ENCODE measurements at regions not wholly inside any gene's neighbourhood (a gene's known extent, or its start where the extent isn't known, plus 50 kb on each side); places are given as distances from the start of the nearest gene placed in this dataset.

DNA sequence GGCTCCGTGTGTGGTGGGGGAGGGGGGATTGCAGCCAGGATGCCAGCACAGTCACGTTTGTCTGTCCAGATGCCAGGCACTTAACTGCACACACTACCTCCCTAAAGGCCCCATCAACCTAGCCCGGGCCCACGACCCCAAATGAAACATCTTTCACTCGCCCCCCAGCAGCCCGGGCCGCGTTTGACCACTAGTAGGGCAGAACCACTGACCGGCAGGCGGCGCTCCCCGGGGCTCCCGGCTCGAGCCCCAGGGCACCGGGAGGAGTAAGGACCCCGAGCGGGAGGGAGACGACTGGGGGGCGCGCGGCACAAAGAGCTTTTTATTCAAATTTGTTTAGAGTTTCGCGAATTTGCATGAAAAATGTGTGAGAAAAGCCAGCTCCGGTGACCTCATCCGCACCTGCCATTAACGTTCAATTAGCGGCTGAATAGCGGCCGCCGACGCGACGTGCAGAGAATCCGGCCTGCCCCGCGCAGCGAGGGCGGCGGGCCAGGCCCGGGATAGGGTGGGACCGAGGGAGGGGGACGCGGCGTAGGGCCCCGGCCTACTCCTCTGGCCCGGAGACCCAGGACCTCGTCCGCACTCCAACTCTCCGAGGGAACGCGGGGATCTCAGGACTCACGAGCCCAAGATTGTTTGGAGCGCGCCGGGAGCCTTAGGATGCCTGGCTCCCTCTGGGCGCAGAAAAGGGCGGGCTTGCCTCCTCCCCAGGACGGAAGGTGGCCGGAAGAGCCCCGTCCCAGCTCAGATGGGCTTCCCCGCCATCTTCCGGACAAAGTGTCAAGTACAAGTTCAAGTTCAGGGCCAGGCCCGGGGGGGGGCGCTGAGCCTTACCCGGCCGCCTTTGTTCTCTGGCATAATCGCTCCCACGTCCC is 64.9 kb upstream of the POLG start:
- H4K91ac ChIP-seq (ENCODE audit: low read length): no peak overlapping the region
- no peak overlapping the region for H3K4me3 ChIP-seq (ENCODE audit: insufficient read depth in 1 of 2, low read depth in 1 of 2, low read length in 2 of 2)
- H3K14ac ChIP-seq (ENCODE audit: low read length in 2 of 2): no peak overlapping the region
- no peak overlapping the region for H3K23ac ChIP-seq (ENCODE audit: low read length in 2 of 2)
- H3K9me3 ChIP-seq (ENCODE audit: control insufficient read depth, low read length): peaks cover 1% of the 10 kb centered on the region
- no peak overlapping the region for H2BK12ac ChIP-seq (ENCODE audit: low read length in 2 of 2)
- no peak overlapping the region for H2BK5ac ChIP-seq (ENCODE audit: low read depth, low read length, poor library complexity, severe bottlenecking)
- H2AFZ ChIP-seq (ENCODE audit: low read depth, low read length): no peak overlapping the region
- H2AK5ac ChIP-seq (ENCODE audit: low read length, severe bottlenecking): no peak overlapping the region
- no peak for DNase-seq
- peaks cover 10% of the 10 kb centered on the region for H3K4me1 ChIP-seq (ENCODE audit: control insufficient read depth, insufficient read depth, low read depth, low read length)
- H3K27ac ChIP-seq (ENCODE audit: low read length, poor library complexity, severe bottlenecking): no peak overlapping the region
- H3K4ac ChIP-seq (ENCODE audit: low read depth in 1 of 2, low read length in 2 of 2): no peak overlapping the region
- no peaks in the 10 kb centered on the region for H3K36me3 ChIP-seq (ENCODE audit: control insufficient read depth in 1 of 2, insufficient read depth in 2 of 2, low read depth in 1 of 2, low read length in 2 of 2)
- H3K9ac ChIP-seq (ENCODE audit: low read length): no peak overlapping the region
- WGBS: 2% methylated on average over 67 of the region's 68 CpGs
- no peaks in the 10 kb centered on the region for H3K79me1 ChIP-seq (replicated peaks; ENCODE audit: low read length, poor library complexity, severe bottlenecking)
- H2BK120ac ChIP-seq (ENCODE audit: low read depth, low read length): no peak overlapping the region
- H3K4me2 ChIP-seq (ENCODE audit: low read length, poor library complexity, severe bottlenecking): peak overlapping the region; percentile 26
- H3K27me3 ChIP-seq (ENCODE audit: control insufficient read depth in 1 of 2, insufficient read depth in 1 of 2, low read length in 2 of 2): peaks cover 95 to 97% of the 10 kb centered on the region in 2 experiments
- H2BK15ac ChIP-seq (ENCODE audit: low read depth, poor library complexity, severe bottlenecking): no peak overlapping the region
- no peak overlapping the region for H3K18ac ChIP-seq (ENCODE audit: low read depth in 1 of 2, low read length in 2 of 2)
- no peak overlapping the region for H4K8ac ChIP-seq (ENCODE audit: low read length)

DNA sequence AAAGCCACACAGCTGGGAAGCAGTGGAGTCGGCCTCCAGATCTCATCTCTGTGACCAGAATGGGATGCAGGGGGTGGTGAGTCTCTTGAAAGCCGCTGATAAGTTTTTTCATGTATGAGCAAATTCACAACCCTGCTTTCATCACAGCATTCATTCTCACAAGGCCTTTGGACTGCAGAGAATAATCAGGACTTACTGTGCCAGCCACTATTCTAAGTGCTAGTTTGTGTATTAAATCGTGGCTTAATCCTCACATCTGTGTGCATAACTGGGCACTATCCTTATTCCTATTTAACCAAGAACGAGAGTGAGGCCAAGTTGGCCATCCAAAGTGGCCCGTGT is 64.2 kb upstream of the POLG start:
- no peaks in the 10 kb centered on the region for H3K9me3 ChIP-seq (ENCODE audit: control insufficient read depth, low read length)
- H2BK15ac ChIP-seq (ENCODE audit: low read depth, poor library complexity, severe bottlenecking): no peak overlapping the region
- no peak overlapping the region for H4K8ac ChIP-seq (ENCODE audit: low read length)
- no peak overlapping the region for H3K4me3 ChIP-seq (ENCODE audit: insufficient read depth in 1 of 2, low read depth in 1 of 2, low read length in 2 of 2)
- H3K4me1 ChIP-seq (ENCODE audit: control insufficient read depth, insufficient read depth, low read depth, low read length): peaks cover 10% of the 10 kb centered on the region
- no peak overlapping the region for H2AFZ ChIP-seq (ENCODE audit: low read depth, low read length)
- H3K9ac ChIP-seq (ENCODE audit: low read length): no peak overlapping the region
- H3K23ac ChIP-seq (ENCODE audit: low read length in 2 of 2): no peak overlapping the region
- no peak overlapping the region for H3K14ac ChIP-seq (ENCODE audit: low read length in 2 of 2)
- H2BK12ac ChIP-seq (ENCODE audit: low read length in 2 of 2): no peak overlapping the region
- H3K27ac ChIP-seq (ENCODE audit: low read length, poor library complexity, severe bottlenecking): no peak overlapping the region
- no peak overlapping the region for H2BK120ac ChIP-seq (ENCODE audit: low read depth, low read length)
- H3K18ac ChIP-seq (ENCODE audit: low read depth in 1 of 2, low read length in 2 of 2): no peak overlapping the region
- no peak overlapping the region for H3K4me2 ChIP-seq (ENCODE audit: low read length, poor library complexity, severe bottlenecking)
- H3K4ac ChIP-seq (ENCODE audit: low read depth in 1 of 2, low read length in 2 of 2): no peak overlapping the region
- H2BK5ac ChIP-seq (ENCODE audit: low read depth, low read length, poor library complexity, severe bottlenecking): no peak overlapping the region
- H3K36me3 ChIP-seq (ENCODE audit: control insufficient read depth in 1 of 2, insufficient read depth in 2 of 2, low read depth in 1 of 2, low read length in 2 of 2): no peaks in the 10 kb centered on the region
- no peak overlapping the region for H2AK5ac ChIP-seq (ENCODE audit: low read length, severe bottlenecking)
- no peak overlapping the region for H4K91ac ChIP-seq (ENCODE audit: low read length)
- 7% methylated on average over 2 of the region's 5 CpGs for WGBS
- no peak for DNase-seq
- peaks cover 95 to 97% of the 10 kb centered on the region in 2 experiments for H3K27me3 ChIP-seq (ENCODE audit: control insufficient read depth in 1 of 2, insufficient read depth in 1 of 2, low read length in 2 of 2)
- H3K79me1 ChIP-seq (replicated peaks; ENCODE audit: low read length, poor library complexity, severe bottlenecking): no peaks in the 10 kb centered on the region

GRCh38 chr15:89397653-89398023 is 63.0 kb upstream of the POLG start:
- no peak for DNase-seq
- H3K36me3 ChIP-seq (ENCODE audit: control insufficient read depth in 1 of 2, insufficient read depth in 2 of 2, low read depth in 1 of 2, low read length in 2 of 2): no peaks in the 10 kb centered on the region
- H2BK120ac ChIP-seq (ENCODE audit: low read depth, low read length): no peak overlapping the region
- no peak overlapping the region for H3K9ac ChIP-seq (ENCODE audit: low read length)
- no peak overlapping the region for H2AFZ ChIP-seq (ENCODE audit: low read depth, low read length)
- H2BK12ac ChIP-seq (ENCODE audit: low read length in 2 of 2): no peak overlapping the region
- H4K8ac ChIP-seq (ENCODE audit: low read length): no peak overlapping the region
- peaks cover 96 to 97% of the 10 kb centered on the region in 2 experiments for H3K27me3 ChIP-seq (ENCODE audit: control insufficient read depth in 1 of 2, insufficient read depth in 1 of 2, low read length in 2 of 2)
- H3K23ac ChIP-seq (ENCODE audit: low read length in 2 of 2): no peak overlapping the region
- H3K4me3 ChIP-seq (ENCODE audit: insufficient read depth in 1 of 2, low read depth in 1 of 2, low read length in 2 of 2): no peak overlapping the region
- H3K4ac ChIP-seq (ENCODE audit: low read depth in 1 of 2, low read length in 2 of 2): no peak overlapping the region
- peaks cover 10% of the 10 kb centered on the region for H3K4me1 ChIP-seq (ENCODE audit: control insufficient read depth, insufficient read depth, low read depth, low read length)
- no peak overlapping the region for H4K91ac ChIP-seq (ENCODE audit: low read length)
- 33% methylated on average over 3 of the region's 3 CpGs for WGBS
- H3K18ac ChIP-seq (ENCODE audit: low read depth in 1 of 2, low read length in 2 of 2): no peak overlapping the region
- H3K79me1 ChIP-seq (replicated peaks; ENCODE audit: low read length, poor library complexity, severe bottlenecking): no peaks in the 10 kb centered on the region
- no peak overlapping the region for H3K27ac ChIP-seq (ENCODE audit: low read length, poor library complexity, severe bottlenecking)
- H3K14ac ChIP-seq (ENCODE audit: low read length in 2 of 2): no peak overlapping the region
- no peak overlapping the region for H2BK15ac ChIP-seq (ENCODE audit: low read depth, poor library complexity, severe bottlenecking)
- no peaks in the 10 kb centered on the region for H3K9me3 ChIP-seq (ENCODE audit: control insufficient read depth, low read length)
- no peak overlapping the region for H2BK5ac ChIP-seq (ENCODE audit: low read depth, low read length, poor library complexity, severe bottlenecking)
- no peak overlapping the region for H2AK5ac ChIP-seq (ENCODE audit: low read length, severe bottlenecking)
- H3K4me2 ChIP-seq (ENCODE audit: low read length, poor library complexity, severe bottlenecking): no peak overlapping the region

- H3K27me3 ChIP-seq (ENCODE audit: control insufficient read depth in 1 of 2, insufficient read depth in 1 of 2, low read length in 2 of 2): peaks cover 96 to 97% of the 10 kb centered on the region in 2 experiments
- no peaks in the 10 kb centered on the region for H3K36me3 ChIP-seq (ENCODE audit: control insufficient read depth in 1 of 2, insufficient read depth in 2 of 2, low read depth in 1 of 2, low read length in 2 of 2)
- H3K23ac ChIP-seq (ENCODE audit: low read length in 2 of 2): no peak overlapping the region
- peaks cover 10% of the 10 kb centered on the region for H3K4me1 ChIP-seq (ENCODE audit: control insufficient read depth, insufficient read depth, low read depth, low read length)
- no peak overlapping the region for H4K8ac ChIP-seq (ENCODE audit: low read length)
- no peak overlapping the region for H3K4me3 ChIP-seq (ENCODE audit: insufficient read depth in 1 of 2, low read depth in 1 of 2, low read length in 2 of 2)
- no peak overlapping the region for H2AFZ ChIP-seq (ENCODE audit: low read depth, low read length)
- no peak overlapping the region for H3K27ac ChIP-seq (ENCODE audit: low read length, poor library complexity, severe bottlenecking)
- H3K9ac ChIP-seq (ENCODE audit: low read length): no peak overlapping the region
- H2BK15ac ChIP-seq (ENCODE audit: low read depth, poor library complexity, severe bottlenecking): no peak overlapping the region
- no peak overlapping the region for H3K4me2 ChIP-seq (ENCODE audit: low read length, poor library complexity, severe bottlenecking)
- H2BK5ac ChIP-seq (ENCODE audit: low read depth, low read length, poor library complexity, severe bottlenecking): no peak overlapping the region
- no peak overlapping the region for H2AK5ac ChIP-seq (ENCODE audit: low read length, severe bottlenecking)
- 18% methylated on average over 12 of the region's 12 CpGs for WGBS
- no peak overlapping the region for H3K18ac ChIP-seq (ENCODE audit: low read depth in 1 of 2, low read length in 2 of 2)
- no peak overlapping the region for H4K91ac ChIP-seq (ENCODE audit: low read length)
- no peak for DNase-seq
- no peak overlapping the region for H2BK120ac ChIP-seq (ENCODE audit: low read depth, low read length)
- no peak overlapping the region for H2BK12ac ChIP-seq (ENCODE audit: low read length in 2 of 2)
- H3K4ac ChIP-seq (ENCODE audit: low read depth in 1 of 2, low read length in 2 of 2): no peak overlapping the region
- H3K79me1 ChIP-seq (replicated peaks; ENCODE audit: low read length, poor library complexity, severe bottlenecking): no peaks in the 10 kb centered on the region
- no peak overlapping the region for H3K14ac ChIP-seq (ENCODE audit: low read length in 2 of 2)
- no peaks in the 10 kb centered on the region for H3K9me3 ChIP-seq (ENCODE audit: control insufficient read depth, low read length)
Observed at GRCh38 chr15:89396723-89397652, 62.4 kb upstream of the POLG start.
